ENCODE measurements at regions not wholly inside any gene's neighbourhood (a gene's known extent, or its start where the extent isn't known, plus 50 kb on each side); places are given as distances from the start of the nearest gene placed in this dataset.

GRCh38 chrX:87744391-87744790, 226.8 kb downstream of the KLHL4 start:
- no peak overlapping the region for H3K4me3 ChIP-seq
- H3K36me3 ChIP-seq, result no peaks in the 10 kb centered on the region
- intact Hi-C loops (cut with DNase I), result no loop called here
- no peaks in the 10 kb centered on the region for H3K4me1 ChIP-seq
- H3K9me3 ChIP-seq, result no peaks in the 10 kb centered on the region
- H3K27ac ChIP-seq, result no peak overlapping the region
- no peaks in the 10 kb centered on the region for H3K27me3 ChIP-seq
- ATAC-seq (no peak), DNase-seq (no peak)
- 64 to 77% methylated on average over 1 of the region's 1 CpG for WGBS, 2 donors
- no peak for TF ChIP-seq CTCF (IDR thresholded peaks at IDR 0.05)

GRCh38 chrX:87755493-87755892, 237.9 kb downstream of the KLHL4 start:
- Histone ChIP-seq H3K36me3 (no peaks in the 10 kb centered on the region), H3K27ac (no peak overlapping the region), H3K9me3 (peaks cover 0 to 19% (median 0%) of the 10 kb centered on the region in 11 donors), H3K4me1 (no peaks in the 10 kb centered on the region), H3K4me3 (no peak overlapping the region), H3K27me3 (no peaks in the 10 kb centered on the region)
- intact Hi-C loops (cut with DNase I), result no loop called here
- ATAC-seq (no peak), DNase-seq (no peak)
- WGBS, 2 donors, result 82 to 86% methylated on average over 5 of the region's 5 CpGs
- TF ChIP-seq CTCF (IDR thresholded peaks at IDR 0.05), result no peak

GRCh38 chrX:87788976-87789375, 271.4 kb downstream of the KLHL4 start:
- TF ChIP-seq CTCF (IDR thresholded peaks at IDR 0.05), result no peak
- no peak for ATAC-seq
- no peaks in the 10 kb centered on the region for H3K27me3 ChIP-seq

GRCh38 chrX:87798039-87798438, 280.4 kb downstream of the KLHL4 start:
- Histone ChIP-seq H3K27ac (no peak overlapping the region), H3K36me3 (no peaks in the 10 kb centered on the region), H3K27me3 (no peaks in the 10 kb centered on the region), H3K4me1 (no peaks in the 10 kb centered on the region), H3K9me3 (peaks cover 0 to 5% (median 0%) of the 10 kb centered on the region in 11 donors), H3K4me3 (no peak overlapping the region)
- intact Hi-C loops (cut with DNase I), result no loop called here
- DNase-seq (no peak), ATAC-seq (no peak)
- no peak for TF ChIP-seq CTCF (IDR thresholded peaks at IDR 0.05)

More at GRCh38 chrX:87788976-87789375, 271.4 kb downstream of the KLHL4 start:
- Histone ChIP-seq H3K4me3 (no peak overlapping the region), H3K9me3 (peaks cover 0 to 26% (median 0%) of the 10 kb centered on the region in 11 donors), H3K27ac (no peak overlapping the region), H3K36me3 (no peaks in the 10 kb centered on the region), H3K4me1 (no peaks in the 10 kb centered on the region)
- intact Hi-C loops (cut with DNase I), result no loop called here
- DNase-seq, result no peak

Measured in heart right ventricle (tissue), 16 donors.